A549 (cell line): ENCODE measurements at regions not wholly inside any gene's neighbourhood (a gene's known extent, or its start where the extent isn't known, plus 50 kb on each side); places are given as distances from the start of the nearest gene placed in this dataset.

ENCODE experiments used
- CTCF ChIP-seq: fragments of >200 bp; sonication (Bioruptor Twin); formaldehyde crosslinking; IDR thresholded peaks from 3 replicates; pipeline ENCODE4 v1.5.1; 2016
- EP300 ChIP-seq, 2 experiments: fragments of >200 bp; sonication (Bioruptor Twin); formaldehyde crosslinking; IDR thresholded peaks; 2 replicates in 1 of 2; 3 replicates in 1 of 2; pipeline ENCODE4 v1.6.1; 2016 to 2017
- HEYL ChIP-seq: fragments of 250-450 bp; sonication (Bioruptor Pico); IDR thresholded peaks from 2 replicates; pipeline ENCODE4 v1.8.0; 2021; ENCODE audit warnings: mild to moderate bottlenecking, moderate library complexity
- PHF8 ChIP-seq: fragments of 200-600 bp; sonication (generic); IDR thresholded peaks from 2 replicates; pipeline ENCODE4 v1.6.1; 2016; ENCODE audit warnings: low read depth, mild to moderate bottlenecking, antibody characterized with exemption, moderate library complexity, borderline replicate concordance
- RNF2 ChIP-seq: fragments of 200-600 bp; sonication (generic); IDR thresholded peaks from 2 replicates; pipeline ENCODE4 v1.6.1; 2016; ENCODE audit warnings: low read depth, mild to moderate bottlenecking, antibody characterized with exemption, moderate library complexity, borderline replicate concordance
- TF ChIP-seq, protein P1 (sequence below): fragments of 200-600 bp; sonication (generic); IDR thresholded peaks from 2 replicates; pipeline ENCODE4 v1.6.1; 2016; ENCODE audit warnings: antibody characterized with exemption, mild to moderate bottlenecking, moderate library complexity

GRCh38 chrX:109312757-109313156 is 169.1 kb downstream of the GUCY2F start:
- no peak for TF ChIP-seq CTCF
- TF ChIP-seq RNF2: no peak
- no peak for TF ChIP-seq PHF8
- TF ChIP-seq HEYL: no peak
- no peak for TF ChIP-seq EP300 (IDR thresholded peaks at IDR 0.05)
- TF ChIP-seq, protein P1, sequence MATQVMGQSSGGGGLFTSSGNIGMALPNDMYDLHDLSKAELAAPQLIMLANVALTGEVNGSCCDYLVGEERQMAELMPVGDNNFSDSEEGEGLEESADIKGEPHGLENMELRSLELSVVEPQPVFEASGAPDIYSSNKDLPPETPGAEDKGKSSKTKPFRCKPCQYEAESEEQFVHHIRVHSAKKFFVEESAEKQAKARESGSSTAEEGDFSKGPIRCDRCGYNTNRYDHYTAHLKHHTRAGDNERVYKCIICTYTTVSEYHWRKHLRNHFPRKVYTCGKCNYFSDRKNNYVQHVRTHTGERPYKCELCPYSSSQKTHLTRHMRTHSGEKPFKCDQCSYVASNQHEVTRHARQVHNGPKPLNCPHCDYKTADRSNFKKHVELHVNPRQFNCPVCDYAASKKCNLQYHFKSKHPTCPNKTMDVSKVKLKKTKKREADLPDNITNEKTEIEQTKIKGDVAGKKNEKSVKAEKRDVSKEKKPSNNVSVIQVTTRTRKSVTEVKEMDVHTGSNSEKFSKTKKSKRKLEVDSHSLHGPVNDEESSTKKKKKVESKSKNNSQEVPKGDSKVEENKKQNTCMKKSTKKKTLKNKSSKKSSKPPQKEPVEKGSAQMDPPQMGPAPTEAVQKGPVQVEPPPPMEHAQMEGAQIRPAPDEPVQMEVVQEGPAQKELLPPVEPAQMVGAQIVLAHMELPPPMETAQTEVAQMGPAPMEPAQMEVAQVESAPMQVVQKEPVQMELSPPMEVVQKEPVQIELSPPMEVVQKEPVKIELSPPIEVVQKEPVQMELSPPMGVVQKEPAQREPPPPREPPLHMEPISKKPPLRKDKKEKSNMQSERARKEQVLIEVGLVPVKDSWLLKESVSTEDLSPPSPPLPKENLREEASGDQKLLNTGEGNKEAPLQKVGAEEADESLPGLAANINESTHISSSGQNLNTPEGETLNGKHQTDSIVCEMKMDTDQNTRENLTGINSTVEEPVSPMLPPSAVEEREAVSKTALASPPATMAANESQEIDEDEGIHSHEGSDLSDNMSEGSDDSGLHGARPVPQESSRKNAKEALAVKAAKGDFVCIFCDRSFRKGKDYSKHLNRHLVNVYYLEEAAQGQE: no peak
